NCI-H226 (cell line): ENCODE measurements at regions not wholly inside any gene's neighbourhood (a gene's known extent, or its start where the extent isn't known, plus 50 kb on each side); places are given as distances from the start of the nearest gene placed in this dataset.
"Not testable (repeated sequence)": the region's sequence is repeated elsewhere in the genome, so short reads cannot be mapped to it uniquely, and the experiment has no call there.

ENCODE experiments used
- DNase-seq: peaks from one replicate; pipeline ENCODE4 v3.0.0-alpha.2; 2015

DNA sequence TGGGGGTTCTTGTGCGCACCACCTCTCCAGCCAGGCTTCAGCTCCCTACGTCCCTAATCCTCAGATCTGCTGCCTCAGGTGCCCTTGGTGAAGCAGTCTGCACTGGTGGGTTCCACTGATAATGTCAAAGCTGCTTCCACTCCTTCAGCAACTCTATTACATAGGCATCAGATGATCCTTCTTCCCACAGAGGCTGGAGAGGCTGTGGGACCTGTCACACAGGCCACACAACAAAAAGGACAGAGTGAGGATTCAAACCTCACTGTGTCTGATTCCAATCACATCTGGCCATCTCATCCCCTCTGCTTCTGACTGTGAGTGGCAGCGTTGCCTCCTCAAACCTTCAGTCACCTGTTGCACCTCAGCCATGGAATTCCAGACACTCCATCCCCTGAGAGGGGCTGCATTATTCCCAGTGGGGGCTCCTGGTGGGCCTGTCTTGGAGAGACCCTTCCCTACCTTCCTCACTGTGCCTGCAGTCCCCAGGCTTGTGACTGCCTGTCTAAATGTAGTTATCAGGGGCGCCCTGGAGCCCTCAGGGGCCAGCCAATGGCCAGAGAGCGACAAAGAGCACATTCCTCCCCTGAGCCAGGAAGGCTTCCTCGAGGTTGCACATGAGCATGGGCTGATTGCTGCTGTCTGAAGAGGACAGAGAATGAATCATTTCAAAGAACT is 211.4 kb upstream of the ECI2 start:
- no peak for DNase-seq

DNA sequence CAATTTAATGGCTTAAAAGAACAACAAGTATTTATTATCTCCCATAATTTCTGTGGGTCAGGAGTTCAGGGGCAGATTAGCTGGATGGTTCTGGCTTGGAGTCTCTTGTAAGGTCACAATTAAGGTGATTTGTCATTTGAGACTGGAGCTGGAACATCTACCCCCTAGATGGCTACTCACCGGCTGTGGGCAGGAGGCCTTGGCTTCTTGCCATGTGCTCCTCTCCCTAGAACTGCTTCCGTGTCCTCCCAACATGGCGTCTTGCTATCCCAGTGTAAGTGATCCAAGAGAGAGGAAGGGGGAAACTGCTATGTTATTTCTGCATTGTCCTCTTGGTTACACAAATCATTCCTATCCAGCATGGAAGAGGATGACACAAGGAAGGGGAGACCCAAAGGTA is 210.2 kb upstream of the ECI2 start:
- DNase-seq = no peak

DNA sequence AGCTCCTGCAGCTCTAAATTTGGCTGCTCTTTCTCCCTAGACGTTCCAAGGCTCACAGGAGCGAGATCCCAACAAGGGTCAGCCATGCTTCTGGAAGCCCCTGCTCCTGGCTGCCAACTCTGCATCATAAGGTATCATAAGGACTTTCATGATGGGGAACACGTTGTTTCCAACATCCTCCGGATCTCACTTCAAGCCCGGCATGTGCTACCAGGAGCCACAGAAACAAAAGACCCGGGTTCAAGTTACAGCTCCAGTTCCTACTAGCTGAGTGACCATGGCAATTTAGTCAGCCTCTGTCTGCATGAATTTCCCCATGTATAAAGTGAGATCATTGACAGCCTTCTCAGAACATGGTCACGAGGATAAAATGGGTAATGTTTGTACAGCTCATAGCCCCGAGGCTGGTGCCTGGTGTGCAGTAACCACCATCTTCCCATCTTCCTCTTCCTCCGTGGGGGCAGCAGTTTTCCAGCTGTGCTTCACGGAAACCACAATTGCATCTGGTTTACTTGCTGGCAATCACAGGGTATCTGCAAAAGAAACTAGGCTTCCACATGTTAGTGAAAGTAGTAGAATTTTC is 209.0 kb upstream of the ECI2 start:
- DNase-seq = no peak

DNA sequence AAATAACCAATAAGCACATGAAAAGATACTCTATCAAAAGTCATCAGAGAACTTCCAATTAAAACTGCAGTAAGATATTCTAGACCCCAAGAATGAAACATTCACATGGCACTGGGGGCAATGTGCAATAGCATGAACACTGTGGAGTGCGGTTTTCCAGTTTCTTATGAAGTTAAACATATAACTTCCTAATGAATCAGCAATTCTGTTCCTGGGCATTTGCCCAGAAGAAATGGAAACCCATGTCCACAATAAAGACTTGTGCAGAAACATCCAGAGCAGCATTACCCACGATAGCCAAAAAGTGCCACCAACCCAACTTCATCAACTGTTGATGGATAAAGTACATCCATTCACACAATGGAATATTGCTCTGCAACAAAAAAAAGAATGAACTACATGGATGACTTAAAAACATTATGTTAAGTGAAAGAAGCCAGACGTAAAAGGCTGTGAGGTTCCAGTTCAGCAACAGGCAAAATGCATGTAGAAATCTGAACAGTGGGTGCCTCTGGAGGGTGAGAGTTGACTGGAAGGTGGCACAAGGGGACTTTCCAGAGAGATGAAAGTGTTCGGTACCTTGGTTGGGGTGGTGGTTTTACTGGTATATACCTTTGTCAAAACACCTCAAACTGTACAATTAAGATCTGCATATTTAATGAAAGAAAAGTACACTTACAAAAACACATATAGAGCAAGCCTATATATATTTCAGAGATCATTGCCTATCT is 207.2 kb upstream of the ECI2 start:
- no peak for DNase-seq

DNA sequence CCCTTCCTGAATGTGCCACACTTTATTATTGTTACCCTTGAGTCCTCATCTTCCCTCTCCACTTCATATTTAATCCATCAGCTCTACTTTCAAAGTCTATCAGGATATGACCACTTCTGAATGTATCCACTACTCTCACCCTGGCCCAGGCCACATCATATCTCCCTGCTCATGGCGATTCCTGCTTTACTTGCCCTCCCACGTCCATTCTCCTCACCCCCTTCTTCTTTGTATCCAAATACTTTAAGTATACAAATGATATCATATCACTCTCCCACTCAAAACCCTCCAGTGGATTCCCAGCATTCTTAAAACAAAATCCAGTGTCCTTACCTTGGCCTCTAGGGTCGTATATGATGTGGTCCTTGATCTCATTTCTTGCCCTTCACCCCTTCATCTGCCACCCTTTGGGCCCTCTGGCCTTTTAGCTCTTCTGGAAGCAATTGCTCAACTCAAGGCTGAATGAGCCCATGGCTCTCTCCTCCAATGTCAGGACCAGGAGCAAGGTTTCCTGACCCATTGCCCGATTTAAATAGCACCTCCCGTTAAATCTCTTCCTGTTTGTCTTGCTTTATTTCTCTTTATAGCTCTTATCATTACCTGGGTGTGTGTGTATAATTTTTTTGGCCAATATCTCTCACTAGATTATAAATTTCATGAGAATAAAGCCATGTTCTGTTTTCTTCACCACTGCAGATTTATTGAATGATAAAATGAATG is 205.9 kb upstream of the ECI2 start:
- no peak for DNase-seq

DNA sequence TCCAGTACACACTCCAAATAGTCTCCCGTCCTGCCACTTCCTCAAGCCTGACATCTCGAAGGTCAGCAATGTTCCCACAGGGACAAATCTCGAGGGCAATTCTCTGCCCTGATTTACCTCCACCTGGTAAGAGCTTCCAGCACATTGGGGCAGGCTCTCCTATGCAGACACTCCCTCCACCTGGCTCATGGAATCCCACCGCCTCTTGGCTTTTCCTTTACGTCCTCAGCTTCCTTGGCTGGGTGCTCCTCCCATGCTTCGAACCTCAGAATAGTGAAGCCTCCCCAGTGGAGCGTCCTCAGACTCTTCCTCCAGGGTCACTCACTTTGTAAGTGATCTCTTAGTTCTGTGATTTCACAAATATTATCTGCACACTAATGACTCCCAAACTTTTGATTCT is 205.2 kb upstream of the ECI2 start:
- no peak for DNase-seq

DNA sequence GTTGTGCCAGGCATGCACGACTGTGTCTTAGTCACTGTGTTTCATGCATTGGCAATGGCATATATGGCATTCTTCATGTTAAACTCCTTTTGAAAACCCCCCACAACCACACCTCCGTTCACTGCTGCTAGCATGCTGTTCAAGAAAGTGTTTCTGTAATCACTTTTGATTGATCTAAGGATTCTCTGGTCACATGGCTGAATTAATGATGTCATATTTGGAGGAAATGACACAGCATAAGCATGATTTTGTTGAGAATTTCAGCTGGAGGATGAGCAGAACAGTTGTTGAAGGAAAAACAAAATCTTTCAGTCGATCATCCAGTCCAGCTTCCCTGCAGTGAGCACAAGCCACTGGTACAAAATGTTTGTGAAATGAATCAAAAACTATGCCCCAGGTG is 203.5 kb upstream of the ECI2 start:
- no peak for DNase-seq

DNA sequence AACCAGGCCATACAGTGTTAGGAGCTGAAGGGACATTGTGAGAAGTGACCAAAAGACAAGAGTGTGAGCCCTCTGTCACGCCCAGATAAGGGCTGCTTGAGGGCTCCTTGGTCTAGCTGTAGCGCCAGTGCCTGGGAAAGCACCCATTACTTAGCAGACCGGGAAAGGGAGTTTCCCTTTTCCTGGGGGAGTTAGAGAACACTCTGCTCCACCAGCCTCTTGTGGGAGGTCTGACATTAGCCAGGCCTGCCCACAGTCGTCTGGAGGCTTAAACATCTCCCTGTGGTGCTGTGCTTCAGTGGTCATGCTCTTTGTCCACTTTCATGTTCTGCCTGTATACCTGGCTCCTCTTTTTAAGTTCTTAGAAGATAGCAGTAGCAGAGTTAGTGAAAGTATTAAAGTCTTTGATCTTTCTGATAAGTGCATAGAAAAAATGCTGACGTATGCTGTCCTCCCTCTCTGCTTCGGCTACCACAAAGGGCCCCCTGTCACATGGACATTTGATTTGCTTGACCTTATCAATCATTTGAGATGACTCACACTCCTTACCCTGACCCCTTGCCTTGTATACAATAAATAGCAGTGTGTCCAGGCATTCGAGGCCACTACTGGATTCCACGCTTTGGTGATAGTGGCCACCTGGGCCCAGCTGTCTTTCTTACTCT is 201.5 kb upstream of the ECI2 start:
- DNase-seq = peak; percentile 90

DNA sequence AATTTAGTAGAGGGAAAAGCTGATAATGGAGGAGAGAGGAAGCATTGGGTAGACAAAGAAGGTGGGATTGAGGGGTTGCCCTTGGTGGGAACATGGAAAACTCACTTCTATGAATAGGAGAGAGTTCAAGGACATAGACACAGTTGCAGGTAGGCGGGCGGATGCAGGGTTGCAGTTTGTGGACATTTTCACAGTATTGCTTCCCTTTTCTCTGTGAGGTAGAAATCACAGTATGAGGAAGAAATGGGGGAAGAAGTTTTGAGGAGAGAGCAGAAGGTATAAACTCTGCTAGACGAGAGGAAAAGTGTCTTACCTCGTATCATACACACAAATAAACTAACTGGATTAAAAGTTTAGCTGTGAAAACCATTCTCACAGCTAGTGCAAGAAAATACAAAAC is 200.7 kb upstream of the ECI2 start:
- no peak for DNase-seq

DNA sequence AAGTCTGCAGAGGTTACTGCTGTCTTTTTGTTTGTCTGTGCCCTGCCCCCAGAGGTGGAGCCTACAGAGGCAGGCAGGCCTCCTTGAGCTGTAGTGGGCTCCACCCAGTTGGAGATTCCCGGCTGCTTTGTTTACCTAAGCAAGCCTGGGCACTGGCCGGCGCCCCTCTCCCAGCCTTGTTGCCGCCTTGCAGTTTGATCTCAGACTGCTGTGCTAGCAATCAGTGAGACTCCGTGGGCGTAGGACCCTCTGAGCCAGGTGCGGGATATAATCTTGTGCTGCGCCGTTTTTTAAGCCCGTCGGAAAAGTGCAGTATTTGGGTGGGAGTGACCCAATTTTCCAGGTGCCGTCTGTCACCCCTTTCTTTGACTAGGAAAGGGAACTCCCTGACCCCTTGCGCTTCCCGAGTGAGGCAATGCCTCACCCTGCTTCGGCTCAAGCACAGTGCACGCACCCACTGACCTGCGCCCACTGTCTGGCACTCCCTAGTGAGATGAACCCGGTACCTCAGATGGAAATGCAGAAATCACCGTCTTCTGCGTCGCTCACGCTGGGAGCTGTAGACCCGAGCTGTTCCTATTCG is 198.9 kb upstream of the ECI2 start:
- DNase-seq = not testable (repeated sequence)

DNA sequence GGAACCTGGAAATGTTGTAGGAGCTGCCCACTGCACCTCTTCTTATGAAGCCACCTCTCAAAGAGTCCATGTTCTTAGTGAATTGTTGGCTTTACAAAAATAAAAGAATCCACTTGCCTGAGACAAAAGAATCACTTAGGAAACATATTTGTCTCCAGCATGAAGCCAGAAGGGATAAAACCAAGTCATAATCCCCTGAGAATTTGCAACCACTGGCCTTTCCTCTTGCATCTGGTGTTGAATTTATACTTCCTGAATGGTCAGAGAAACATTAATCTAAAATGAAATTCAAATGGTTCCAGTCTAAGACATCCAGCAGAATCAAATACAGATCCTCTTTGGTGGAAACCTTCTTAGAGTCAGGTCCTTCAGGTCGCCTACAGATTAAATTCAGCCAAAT is 192.5 kb upstream of the ECI2 start:
- no peak for DNase-seq

DNA sequence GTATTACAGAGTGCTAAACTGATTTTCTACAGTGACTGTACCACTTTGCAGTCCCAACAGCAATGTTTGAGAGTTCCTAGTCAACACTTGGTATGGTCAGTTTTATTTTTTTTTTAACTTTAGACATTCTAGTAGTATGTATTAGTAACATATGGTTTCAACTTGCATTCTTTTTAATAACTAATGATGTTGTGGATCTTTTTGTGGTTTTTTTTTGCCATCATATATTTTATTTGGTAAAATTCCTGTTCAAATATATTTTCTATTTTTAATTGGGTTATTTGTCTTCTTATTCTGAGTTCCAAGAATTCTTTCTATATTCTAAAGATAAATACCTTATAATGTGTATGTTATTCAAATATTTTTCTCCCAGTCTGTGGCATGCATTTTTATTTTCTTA is 189.4 kb upstream of the ECI2 start:
- no peak for DNase-seq

DNA sequence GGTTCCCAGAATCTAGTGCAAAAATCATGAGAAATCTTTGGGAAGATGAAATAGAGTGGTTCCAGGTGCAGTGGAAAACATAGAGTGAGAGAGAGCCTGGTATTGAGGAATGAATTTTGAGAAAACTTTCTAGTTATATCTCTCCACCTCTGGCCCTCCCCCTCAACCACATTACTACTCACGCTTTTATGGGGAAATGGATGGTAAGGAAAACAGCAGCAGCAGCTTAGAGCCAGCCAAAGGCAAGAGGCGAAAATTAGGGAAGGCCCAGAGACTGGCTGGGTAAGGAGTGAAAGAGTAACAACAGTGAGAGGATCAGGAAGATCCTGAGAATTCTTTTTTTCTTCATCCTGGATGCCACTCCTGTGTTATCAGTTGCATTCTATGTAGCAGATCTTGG is 187.9 kb upstream of the ECI2 start:
- DNase-seq = peak; percentile 43

DNA sequence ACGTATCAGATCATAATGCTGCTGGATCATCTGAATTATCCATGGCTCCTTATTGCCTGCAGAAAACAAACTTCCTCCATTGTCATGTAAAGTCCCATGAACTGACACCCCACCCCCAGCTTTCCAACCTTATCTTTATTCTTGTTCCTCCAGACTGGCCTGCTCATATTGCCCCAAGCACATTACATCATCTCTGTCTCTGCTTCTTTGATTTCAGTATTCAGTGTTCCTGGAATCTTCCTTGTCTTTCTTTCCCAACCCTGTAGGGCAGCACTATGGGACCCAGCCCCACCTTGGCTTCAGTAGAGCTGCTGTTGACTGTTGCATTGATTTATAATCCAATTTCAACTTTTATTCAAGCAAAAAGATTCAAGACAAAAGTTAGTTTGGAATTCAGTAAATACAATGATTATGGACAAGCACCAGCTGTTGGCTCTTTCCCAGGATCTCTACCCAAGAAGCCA is 187.5 kb upstream of the ECI2 start:
- DNase-seq = peak; percentile 66

DNA sequence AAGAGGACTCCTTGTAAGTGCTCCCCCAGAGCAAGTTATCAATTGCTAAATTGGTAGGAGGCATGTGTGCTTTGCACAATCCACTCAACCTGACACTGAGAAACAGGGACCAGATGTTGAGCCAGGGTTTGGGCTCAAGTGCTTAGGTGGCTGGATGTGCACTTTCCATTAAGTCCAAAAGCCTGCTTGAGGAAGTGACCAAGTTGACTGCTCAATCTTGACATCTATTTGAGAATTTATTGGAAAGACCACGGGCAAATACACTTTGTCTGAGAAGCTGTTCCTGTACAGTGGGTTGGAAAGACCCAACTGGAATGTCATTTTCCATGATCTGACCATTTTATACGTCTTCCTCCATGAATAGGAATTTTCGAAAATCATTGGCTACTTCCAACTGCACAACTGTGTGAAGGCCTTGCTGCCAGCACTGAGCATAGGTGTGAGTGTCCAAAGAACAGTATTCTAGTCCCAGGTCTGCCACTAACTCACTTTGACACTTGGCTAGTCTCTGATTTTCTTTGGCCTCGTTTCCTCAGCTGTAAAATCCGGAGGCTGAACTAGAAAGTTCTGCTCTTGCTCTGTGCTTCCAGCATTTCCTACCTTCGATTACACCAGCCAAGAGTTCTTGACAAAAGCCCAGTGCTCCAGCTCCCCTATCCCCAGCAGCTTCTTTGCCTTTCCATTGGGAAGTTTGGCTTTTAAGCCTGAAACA is 186.9 kb upstream of the ECI2 start:
- DNase-seq = no peak

DNA sequence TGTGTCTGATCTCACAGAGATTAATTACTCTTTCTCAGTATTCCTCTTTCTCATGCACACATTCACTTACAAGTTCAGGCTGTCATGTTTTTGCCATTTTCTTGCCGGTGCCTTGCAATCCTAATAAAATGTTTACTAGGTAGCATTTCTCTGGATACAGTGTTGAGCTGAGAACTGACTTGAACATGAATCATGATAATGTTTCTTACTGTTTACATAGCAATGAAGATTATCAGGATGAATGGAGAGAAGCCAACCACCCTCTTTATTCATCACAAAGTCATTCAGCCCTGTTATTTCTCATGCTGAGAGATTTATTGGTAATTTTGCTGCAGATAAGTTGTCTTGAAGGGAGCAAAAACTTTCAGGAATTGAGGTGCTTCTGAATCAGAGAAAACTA is 185.5 kb upstream of the ECI2 start:
- DNase-seq = peak; percentile 96

DNA sequence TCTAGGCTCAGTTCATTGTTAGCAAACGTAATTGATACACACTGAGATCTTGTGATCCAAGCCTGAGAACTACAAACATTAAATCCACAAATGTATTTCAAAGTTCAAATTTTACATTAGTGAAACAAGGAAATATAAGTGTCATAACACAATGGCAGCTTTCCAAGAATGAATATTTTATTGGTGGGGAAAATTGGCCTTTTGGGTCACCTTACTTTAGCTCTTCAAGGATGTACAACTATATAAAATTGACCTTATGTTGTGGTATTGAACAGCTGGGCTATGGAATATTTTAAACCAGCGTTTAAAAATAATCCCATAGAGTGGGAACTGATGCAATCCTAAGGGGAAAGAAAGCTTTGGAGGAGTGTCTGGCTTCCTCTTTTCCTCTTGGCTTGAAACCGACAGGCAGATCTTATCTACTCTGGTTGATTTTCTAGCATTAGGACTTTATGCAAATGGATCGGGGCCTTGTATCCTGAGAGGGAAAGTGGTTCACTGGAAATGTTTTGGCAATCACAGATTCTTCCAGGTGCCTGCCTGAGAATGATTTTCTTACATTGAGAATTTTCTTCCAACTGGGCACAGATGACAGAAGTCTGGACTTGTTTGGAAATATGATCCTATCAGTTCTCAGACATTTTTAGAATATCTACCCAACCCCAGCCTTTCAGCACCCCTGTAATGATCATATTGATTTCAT is 184.8 kb upstream of the ECI2 start:
- DNase-seq = peak; percentile 64

DNA sequence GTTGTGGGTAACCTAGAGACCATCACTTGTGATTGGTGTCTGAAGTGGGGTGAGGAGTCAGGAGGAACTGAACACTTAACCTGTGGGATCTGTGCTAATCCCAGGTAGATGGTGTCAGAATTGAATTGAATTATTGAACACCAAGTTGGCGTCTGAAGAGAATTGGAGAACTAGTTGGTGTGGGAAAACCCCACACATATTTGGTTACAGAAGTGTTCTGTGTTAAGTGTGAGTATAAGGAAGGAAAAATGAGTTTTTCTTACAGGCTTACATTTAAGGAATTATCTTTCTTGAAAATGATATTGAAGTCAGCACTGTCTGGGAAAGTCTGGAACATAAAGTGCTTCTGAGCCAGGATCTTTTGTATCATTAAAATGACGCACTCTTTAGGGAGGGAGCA is 182.9 kb upstream of the ECI2 start:
- no peak for DNase-seq

DNA sequence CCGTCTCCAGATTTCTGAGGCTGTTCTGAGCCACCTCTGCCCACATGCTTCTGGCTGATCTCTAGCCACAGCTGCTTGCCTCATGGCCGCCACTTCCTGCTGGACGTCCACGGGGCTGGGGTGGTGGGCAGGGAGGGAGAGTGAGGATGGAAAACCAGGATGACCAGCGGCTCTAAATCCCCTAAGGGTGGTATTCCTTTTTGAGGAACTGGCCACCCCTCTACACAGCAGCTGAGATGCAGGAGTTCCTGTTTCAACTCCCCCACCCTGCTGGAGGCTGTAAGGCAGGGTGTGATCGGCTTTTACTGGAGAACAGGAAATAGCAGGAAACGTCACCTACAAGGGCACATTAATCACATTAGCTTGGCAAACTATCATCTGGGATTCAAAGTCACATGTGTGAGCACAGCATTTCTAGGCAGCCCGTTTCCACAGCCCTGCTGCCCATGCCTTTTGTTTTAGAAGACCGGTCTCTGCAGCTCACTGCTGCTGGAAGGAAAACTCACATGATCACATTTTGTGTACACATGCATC is 181.6 kb upstream of the ECI2 start:
- peak; percentile 80 for DNase-seq

DNA sequence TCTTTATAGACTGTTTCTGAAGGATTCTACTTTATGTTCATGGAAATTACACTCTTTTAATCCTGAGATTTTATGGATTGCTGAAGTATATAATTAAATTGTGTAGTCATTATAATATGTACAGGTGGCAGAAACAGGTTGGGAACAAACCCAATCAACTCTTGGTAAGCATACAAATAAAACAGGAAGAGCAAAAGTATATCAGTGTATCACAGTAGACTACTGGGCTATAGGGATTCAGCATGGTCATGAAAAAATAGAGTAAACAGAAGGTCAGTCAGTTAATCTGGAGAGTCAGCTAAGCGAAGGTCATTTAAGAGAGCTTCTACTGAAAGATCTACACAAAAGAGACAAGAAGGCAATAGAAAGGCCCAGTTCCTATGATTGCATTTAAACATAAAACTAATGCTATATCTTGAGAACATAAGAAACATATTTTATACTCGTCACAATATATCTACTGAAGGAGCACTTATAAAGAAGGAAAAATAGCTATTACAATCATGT is 178.9 kb upstream of the ECI2 start:
- DNase-seq = no peak
